ENCODE measurements at regions not wholly inside any gene's neighbourhood (a gene's known extent, or its start where the extent isn't known, plus 50 kb on each side); places are given as distances from the start of the nearest gene placed in this dataset.
"Not testable (repeated sequence)": the region's sequence is repeated elsewhere in the genome, so short reads cannot be mapped to it uniquely, and the experiment has no call there.

DNA sequence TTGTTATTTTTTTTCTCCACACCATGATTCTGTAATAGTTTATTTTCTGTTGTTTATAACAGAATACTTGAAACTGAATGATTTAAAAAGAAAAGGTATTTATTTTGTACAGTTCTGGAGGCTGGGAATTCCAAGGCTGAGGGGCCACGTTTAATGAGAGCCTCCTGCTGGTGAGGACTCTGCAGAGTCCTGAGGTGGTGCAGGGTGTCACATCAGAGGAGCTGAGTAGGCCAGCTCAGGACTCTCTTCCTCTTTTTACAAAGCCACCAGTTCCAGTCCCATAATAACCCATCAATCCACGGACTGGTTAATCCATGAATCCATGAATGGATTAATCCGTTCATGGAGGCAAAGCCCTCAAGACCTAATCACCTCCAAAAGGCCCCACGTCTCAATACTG, 71.6 kb downstream of the TFAP2A start:
- no peak for DNase-seq (ENCODE audit: low spot score in 2 of 2)
- Histone ChIP-seq H3K27ac (no peak overlapping the region), H3K4me3 (no peak overlapping the region), H3K36me3 (no peaks in the 10 kb centered on the region), H3K4me1 (no peaks in the 10 kb centered on the region), H3K27me3 (no peaks in the 10 kb centered on the region), H3K9me3 (no peaks in the 10 kb centered on the region)
- TF ChIP-seq, protein P1, sequence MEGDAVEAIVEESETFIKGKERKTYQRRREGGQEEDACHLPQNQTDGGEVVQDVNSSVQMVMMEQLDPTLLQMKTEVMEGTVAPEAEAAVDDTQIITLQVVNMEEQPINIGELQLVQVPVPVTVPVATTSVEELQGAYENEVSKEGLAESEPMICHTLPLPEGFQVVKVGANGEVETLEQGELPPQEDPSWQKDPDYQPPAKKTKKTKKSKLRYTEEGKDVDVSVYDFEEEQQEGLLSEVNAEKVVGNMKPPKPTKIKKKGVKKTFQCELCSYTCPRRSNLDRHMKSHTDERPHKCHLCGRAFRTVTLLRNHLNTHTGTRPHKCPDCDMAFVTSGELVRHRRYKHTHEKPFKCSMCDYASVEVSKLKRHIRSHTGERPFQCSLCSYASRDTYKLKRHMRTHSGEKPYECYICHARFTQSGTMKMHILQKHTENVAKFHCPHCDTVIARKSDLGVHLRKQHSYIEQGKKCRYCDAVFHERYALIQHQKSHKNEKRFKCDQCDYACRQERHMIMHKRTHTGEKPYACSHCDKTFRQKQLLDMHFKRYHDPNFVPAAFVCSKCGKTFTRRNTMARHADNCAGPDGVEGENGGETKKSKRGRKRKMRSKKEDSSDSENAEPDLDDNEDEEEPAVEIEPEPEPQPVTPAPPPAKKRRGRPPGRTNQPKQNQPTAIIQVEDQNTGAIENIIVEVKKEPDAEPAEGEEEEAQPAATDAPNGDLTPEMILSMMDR (IDR thresholded peaks at IDR 0.05) = no peak
- intact Hi-C loops (cut with DNase I) = no loop called here

DNA sequence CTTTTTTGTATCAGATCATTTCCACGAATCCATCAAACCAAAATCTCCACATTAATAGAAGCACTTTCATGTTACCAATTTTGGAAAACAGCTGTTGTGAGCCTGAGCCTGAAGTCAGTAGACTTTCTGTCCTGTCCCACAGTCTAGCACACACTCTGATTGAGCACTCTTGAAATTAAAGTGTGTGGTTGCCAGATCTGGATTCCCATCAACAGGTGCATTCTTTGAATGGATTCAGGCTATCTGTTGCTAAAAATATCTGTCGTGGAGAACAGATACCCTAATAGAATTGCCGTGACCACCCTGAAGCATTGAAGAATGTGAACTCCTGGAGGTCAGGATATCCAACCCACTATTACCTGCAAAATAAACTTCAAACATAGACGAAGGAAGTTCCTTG, 73.3 kb downstream of the TFAP2A start:
- no peak overlapping the region for H3K27ac ChIP-seq
- H3K36me3 ChIP-seq = no peaks in the 10 kb centered on the region
- TF ChIP-seq, protein P1 (IDR thresholded peaks at IDR 0.05) = no peak
- DNase-seq (ENCODE audit: low spot score in 2 of 2) = no peak
- no peaks in the 10 kb centered on the region for H3K4me1 ChIP-seq
- intact Hi-C loops (cut with DNase I) = no loop called here
- H3K4me3 ChIP-seq = no peak overlapping the region
- H3K9me3 ChIP-seq = no peaks in the 10 kb centered on the region
- no peaks in the 10 kb centered on the region for H3K27me3 ChIP-seq

DNA sequence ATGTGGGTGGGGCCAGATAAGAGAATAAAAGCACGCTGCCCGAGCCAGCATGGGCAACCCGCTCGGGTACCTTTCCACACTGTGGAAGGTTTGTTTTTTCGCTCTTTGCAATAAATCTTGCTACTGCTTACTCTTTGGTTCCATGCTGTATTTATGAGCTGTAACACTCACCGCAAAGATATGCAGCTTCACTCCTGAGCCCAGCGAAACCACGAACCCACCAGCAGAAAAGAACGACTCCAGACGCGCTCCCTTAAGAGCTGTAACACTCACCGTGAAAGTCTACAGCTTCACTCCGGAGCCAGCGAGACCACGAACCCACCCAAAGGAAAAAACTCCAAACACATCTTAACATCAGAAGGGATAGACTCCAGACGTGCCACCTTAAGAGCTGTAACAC, 76.7 kb downstream of the TFAP2A start:
- no peak for DNase-seq (ENCODE audit: low spot score in 2 of 2)
- Histone ChIP-seq H3K4me1 (no peaks in the 10 kb centered on the region), H3K27me3 (no peaks in the 10 kb centered on the region), H3K9me3 (no peaks in the 10 kb centered on the region), H3K36me3 (no peaks in the 10 kb centered on the region), H3K27ac (no peak overlapping the region), H3K4me3 (no peak overlapping the region)
- intact Hi-C loops (cut with DNase I) = no loop called here
- TF ChIP-seq, protein P1 (IDR thresholded peaks at IDR 0.05) = no peak

DNA sequence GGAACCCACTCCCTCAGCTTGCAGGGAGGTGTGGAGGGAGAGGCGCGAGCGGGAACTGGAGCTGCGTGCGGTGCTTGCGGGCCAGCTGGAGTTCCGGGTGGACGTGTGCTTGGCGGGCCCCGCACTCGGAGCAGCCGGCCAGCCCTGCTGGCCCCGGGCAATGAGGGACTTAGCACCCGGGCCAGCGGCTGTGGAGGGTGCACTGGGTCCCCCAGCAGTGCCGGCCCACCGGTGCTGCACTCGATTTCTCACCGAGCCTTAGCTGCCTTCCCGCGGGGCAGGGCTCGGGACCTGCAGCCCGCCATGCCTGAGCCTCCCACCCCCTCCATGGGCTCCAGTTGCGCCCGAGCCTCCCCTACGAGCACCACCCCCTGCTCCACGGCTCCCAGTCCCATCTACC, 77.5 kb downstream of the TFAP2A start:
- intact Hi-C loops (cut with DNase I); DNase-seq (ENCODE audit: low spot score in 2 of 2); H3K36me3 ChIP-seq; H3K4me1 ChIP-seq; H3K4me3 ChIP-seq; H3K9me3 ChIP-seq; H3K27me3 ChIP-seq; H3K27ac ChIP-seq: not testable (repeated sequence)

DNA sequence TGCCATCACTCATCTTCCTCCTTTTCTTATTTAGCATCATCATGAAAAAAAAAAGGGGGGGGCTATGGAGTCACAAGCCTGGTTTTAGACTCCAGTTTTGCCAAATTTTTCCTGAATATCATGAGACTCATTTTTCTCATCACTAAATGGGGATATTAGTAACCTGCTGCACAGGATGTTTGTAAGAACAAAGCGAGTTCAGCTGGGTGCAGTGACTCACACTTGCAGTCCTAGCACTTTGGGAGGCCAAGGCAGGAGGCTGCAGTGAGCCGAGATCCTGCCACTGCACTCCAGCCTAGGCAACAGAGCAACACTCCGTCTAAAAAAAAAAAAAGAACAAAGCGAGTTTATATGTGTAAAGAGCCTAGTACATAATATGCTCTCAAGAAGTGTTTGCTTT, 82.8 kb downstream of the TFAP2A start:
- no peaks in the 10 kb centered on the region for H3K4me1 ChIP-seq
- H3K36me3 ChIP-seq = no peaks in the 10 kb centered on the region
- intact Hi-C loops (cut with DNase I) = no loop called here
- TF ChIP-seq, protein P1 (IDR thresholded peaks at IDR 0.05) = no peak
- H3K9me3 ChIP-seq = no peaks in the 10 kb centered on the region
- no peaks in the 10 kb centered on the region for H3K27me3 ChIP-seq
- H3K27ac ChIP-seq = no peak overlapping the region
- H3K4me3 ChIP-seq = no peak overlapping the region
- DNase-seq (ENCODE audit: low spot score in 2 of 2) = no peak

DNA sequence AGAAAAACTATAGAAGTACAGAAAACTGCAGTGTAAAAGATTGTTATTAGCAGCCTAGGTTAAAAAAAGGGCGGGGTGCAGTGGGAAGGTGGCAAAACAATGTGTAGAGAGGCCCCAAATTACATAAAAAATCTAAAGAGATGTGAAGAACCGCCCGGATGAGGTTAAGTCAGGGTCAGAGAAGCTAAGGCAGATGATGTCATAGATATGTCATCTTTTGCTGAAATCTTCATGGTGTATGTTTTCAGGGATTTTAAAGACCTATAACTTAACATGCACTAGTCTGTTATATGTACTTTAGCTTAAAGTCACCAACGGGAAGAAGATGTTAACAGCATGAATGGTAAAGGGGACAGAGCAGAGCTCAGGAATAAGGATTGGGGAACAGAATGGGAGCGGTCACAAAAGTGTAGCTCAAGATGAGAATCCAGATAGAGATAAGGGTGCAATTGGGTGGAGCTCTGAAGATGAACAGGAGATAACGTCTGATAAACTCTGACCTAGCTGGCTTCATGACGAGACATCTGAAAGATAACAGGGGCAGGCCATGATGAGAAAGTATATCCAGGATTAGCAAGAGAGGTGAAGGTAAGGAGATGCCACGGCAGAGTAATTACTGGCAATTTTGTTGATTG, 83.4 kb downstream of the TFAP2A start:
- no peaks in the 10 kb centered on the region for H3K9me3 ChIP-seq
- no peak overlapping the region for H3K27ac ChIP-seq
- TF ChIP-seq, protein P1 (IDR thresholded peaks at IDR 0.05) = no peak
- no peak for DNase-seq (ENCODE audit: low spot score in 2 of 2)
- H3K36me3 ChIP-seq = no peaks in the 10 kb centered on the region
- H3K4me3 ChIP-seq = no peak overlapping the region
- H3K27me3 ChIP-seq = no peaks in the 10 kb centered on the region
- intact Hi-C loops (cut with DNase I) = no loop called here
- no peaks in the 10 kb centered on the region for H3K4me1 ChIP-seq

Measured in ascending aorta (tissue), 2 donors.